ENCODE measurements at regions not wholly inside any gene's neighbourhood (a gene's known extent, or its start where the extent isn't known, plus 50 kb on each side); places are given as distances from the start of the nearest gene placed in this dataset.

DNA sequence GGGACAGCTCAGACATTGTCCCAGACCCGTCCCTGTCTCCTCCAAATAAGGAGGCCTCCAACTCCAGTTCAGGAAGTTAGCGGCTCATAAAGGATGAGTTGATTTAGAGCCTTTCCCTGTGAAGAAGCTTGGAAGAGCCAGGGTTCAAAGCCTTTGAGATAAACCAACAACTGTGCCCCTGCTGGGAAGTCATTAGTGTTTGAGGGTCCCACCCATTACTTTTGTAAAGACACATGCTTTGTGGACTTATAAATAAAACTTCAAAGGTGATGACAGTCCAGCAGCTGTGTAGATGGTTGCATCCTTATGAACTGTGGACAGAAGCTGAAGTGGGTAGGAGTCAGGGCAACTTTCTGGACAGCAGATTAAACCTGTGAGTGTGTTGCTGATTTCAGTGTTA lies 86.0 kb upstream of the PGRMC2 start:
- DNase-seq (ENCODE audit: low read depth in 4 of 4, low spot score in 2 of 4) = no peak

GRCh38 chr4:128371876-128372275 lies 84.3 kb upstream of the PGRMC2 start:
- DNase-seq (ENCODE audit: low read depth in 4 of 4, low spot score in 2 of 4) = no peak

DNA sequence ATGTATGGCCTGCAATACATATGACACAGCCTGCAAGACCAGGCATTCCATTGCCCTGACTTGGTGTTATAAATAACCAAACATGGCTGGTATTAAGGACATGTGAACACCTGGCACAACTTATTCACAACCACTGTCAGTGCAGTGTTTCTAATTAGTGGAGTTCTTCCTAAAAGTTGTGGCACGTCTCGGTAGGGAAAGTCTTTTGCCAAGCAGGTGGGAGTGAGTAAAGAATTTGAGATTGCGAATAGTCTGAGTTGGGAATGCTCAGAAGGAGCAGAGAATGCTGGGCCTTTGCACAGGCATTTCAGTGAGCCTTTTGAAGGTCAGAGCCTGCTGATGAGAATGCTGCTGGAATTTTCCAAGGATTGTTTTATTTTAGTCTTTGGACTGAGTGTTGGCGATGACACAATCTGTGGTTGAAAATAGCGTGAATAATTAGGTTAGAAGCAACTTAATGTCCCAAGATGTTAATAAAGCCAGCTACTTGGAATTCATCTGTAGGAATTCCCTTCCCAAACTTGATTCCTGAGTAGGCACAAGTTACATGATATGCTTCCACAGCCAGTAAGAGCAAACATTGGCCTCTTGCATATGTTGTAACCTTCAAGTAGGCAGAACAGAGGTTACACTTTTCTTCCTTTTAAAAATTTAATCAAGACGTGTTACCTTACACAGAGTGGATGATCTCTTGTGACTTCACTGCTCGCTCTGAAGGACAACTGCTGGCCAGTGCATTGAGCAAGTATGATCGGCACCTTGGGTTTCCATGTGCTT lies 83.6 kb upstream of the PGRMC2 start:
- DNase-seq (ENCODE audit: low read depth in 4 of 4, low spot score in 2 of 4) = no peak

DNA sequence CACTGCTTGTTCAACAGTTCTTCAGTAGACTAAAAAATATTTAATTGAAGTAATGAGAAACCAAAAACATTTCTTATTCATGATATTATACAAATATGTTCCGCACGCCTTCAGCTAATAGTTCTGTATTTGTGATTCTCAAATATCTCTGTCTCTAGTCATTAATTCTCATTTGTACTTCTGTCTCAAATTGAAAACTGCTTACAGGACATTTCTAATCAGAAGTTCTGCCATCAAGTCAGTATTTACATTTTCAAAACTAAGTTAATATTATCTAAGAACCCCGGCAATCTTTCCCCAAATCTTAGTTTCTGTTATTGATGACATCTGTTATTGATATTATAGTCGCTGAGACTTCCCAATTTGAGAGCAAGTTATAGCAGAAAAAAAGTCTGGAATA lies 78.6 kb upstream of the PGRMC2 start:
- DNase-seq (ENCODE audit: low read depth in 4 of 4, low spot score in 2 of 4) = no peak

DNA sequence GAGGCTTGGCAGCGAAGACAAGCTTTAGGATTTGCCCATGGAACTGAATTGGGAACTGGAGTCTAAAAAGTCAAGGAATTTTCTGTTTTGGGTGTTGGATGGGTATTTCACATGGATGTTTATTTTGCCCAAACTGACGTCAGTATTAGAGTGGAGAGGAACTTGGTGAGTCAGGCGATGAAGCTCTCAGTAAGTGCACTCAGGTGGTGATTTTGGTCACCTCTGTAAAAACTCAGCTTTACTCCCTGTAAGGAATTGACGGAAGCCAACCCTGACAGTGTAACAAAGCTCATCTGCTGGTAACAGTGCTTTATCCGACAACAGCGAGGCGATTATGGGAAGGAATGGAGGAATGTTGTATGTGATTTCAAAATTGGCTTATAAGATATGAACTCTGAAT lies 77.0 kb upstream of the PGRMC2 start:
- no peak for DNase-seq (ENCODE audit: low read depth in 4 of 4, low spot score in 2 of 4)

DNA sequence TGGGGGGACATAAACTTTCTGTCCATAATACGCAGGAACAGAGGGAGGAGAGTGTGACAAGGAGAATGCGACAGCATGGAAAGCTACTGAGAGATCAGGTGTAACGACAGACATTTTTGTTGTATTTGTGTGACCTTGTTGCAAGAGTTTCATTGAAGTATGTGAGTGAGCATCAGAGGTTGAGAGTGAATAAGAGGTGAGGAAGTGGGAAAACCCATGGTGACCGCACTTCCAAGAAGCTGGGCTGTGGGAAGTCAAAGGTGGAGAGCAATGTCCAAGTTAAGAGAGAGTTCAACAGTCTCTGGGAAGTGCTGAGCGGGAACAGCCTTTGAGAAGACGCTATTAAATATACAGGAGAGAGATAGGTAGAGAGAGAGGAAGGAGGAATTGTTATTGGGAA lies 76.4 kb upstream of the PGRMC2 start:
- no peak for DNase-seq (ENCODE audit: low read depth in 4 of 4, low spot score in 2 of 4)

GRCh38 chr4:128362760-128363159 lies 75.1 kb upstream of the PGRMC2 start:
- no peak for DNase-seq (ENCODE audit: low read depth in 4 of 4, low spot score in 2 of 4)

DNA sequence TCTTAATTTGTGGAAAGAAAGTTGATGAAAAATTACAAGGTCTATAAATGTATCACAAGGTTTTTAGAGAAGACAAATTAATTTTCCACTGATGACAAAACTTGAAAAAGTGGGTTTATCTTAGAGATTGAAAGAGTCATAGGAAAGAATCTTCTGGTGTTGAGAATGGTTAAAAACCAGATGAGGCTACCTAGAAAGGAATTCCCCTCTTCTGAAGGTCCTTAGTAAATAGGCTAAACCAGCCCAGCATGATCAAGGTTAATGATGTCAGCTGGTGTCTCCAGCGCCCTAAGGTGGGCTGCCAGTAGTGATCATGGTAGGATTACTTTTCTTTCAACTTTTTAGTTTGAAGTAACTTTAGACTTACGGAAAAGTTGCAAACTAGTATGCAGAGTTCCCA lies 71.8 kb upstream of the PGRMC2 start:
- DNase-seq (ENCODE audit: low read depth in 4 of 4, low spot score in 2 of 4) = no peak

- DNase-seq (ENCODE audit: low read depth in 4 of 4, low spot score in 2 of 4) = no peak
Observed at GRCh38 chr4:128358913-128359279, 71.3 kb upstream of the PGRMC2 start.

DNA sequence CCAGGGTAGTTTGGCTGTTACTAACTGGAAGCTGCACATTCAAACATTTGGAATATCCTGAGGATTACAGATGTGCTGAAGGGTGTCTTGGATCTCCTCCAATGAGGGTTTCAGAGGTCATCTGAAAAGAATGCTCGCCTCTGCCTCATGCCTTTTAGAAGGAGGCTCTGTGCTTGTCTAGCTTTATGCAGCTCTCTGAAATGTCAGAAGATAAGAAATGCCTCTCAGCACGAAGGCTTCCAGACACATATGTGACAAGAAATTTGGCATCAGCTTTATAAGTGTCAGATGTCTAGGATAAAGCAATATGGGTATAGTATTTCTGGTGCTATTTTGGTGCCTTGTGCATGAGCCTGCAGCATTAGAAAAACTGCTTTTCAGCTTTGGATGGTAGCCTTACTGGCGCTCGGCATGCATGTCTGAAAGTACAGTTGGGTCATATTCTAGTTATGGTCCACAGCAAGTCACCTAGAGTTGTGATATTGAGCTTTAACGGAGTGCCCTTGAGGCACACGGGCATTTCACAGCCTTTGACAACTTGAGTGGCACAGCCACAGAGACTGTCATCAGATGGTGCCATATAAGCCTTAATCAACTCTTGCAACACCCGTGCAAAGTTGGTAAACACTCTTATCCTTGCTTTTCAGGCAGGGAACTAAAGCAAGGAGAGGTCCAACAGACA lies 70.8 kb upstream of the PGRMC2 start:
- no peak for DNase-seq (ENCODE audit: low read depth in 4 of 4, low spot score in 2 of 4)

GRCh38 chr4:128357286-128357685 lies 69.7 kb upstream of the PGRMC2 start:
- DNase-seq (ENCODE audit: low read depth in 4 of 4, low spot score in 2 of 4) = no peak

GRCh38 chr4:128355305-128355704 lies 67.7 kb upstream of the PGRMC2 start:
- no peak for DNase-seq (ENCODE audit: low read depth in 4 of 4, low spot score in 2 of 4)

- peak; percentile 19 to 40 (median 22) for DNase-seq (ENCODE audit: low read depth in 4 of 4, low spot score in 2 of 4)
Observed at GRCh38 chr4:128354205-128354821, 66.7 kb upstream of the PGRMC2 start.

GRCh38 chr4:128353791-128354190 lies 66.2 kb upstream of the PGRMC2 start:
- peak in 2 of 4 donors; percentile 3 to 9 for DNase-seq (ENCODE audit: low read depth in 4 of 4, low spot score in 2 of 4)

DNA sequence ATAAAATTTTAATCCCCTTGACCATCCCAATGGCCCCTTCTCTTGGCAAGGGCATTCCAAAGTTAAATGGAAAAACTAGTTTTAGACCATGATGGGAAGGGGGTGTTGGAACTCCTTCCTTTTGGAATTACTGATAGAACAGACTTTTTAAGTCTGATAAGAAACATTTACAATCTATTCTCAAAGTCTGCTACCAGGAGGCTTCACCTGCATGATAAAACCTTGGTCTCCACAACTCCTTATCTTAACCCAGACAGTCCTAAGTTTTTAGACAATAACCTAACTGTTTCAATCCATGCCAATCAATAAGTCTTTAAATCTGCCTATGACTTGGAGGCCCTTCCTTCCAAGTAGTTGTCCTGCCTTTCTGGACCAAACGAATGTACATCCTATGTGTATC lies 63.9 kb upstream of the PGRMC2 start:
- DNase-seq (ENCODE audit: low read depth in 4 of 4, low spot score in 2 of 4) = no peak

DNA sequence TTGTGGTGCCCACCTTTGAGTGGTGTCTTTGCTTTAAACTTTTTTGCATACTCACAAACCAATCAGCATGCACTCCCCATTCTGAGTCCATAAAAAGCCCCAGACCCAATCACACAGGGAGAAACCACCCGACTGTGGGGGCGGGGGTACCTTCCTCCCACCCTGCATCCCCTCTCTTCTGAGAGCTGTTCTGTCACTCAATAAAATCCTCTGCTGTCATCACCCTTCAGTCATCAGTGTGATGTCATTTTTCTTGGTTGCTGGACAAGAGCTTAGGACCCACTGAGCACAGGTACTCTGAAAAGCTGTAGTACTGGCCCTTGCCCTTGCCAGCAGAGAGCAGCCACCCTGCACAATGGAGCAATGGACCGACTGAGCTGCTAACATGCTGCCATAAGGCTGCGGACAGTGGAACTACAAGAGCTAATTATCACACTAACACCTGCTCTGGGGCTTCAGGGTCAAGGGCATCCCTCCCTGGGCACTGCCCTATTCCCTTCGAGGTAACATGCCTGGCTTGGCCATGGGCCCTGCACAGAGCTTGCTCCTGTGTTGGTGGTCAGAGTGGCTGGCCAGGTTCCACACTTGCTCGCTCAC lies 62.9 kb upstream of the PGRMC2 start:
- DNase-seq (ENCODE audit: low read depth in 4 of 4, low spot score in 2 of 4) = no peak

DNA sequence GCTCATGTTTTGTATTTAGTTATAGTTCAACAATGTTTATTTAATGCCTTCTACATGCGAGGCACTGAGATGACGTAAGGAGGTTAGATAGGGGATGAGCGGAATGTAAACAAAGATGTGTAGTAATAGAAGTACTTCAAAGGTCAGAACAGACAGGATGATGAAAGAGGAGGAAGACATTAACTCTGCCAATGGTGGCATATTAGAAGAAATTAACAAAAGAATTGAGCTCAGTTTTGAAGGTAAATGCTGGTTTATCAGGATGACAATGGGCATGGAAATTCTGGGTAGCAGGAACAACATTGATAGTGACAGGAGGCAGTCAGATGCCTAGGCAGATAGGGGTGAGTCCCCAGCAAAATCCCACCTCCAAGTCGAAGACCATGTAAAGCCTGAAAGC lies 62.3 kb upstream of the PGRMC2 start:
- DNase-seq (ENCODE audit: low read depth in 4 of 4, low spot score in 2 of 4) = no peak

GRCh38 chr4:128347930-128348660 lies 60.5 kb upstream of the PGRMC2 start:
- DNase-seq (ENCODE audit: low read depth in 4 of 4, low spot score in 2 of 4) = no peak

GRCh38 chr4:128347175-128347868 lies 59.7 kb upstream of the PGRMC2 start:
- DNase-seq (ENCODE audit: low read depth in 4 of 4, low spot score in 2 of 4) = no peak

- DNase-seq (ENCODE audit: low read depth in 4 of 4, low spot score in 2 of 4) = no peak
Observed at GRCh38 chr4:128346054-128346716, 58.6 kb upstream of the PGRMC2 start.

Measured in left renal cortex interstitium (tissue), 4 donors.